Ramos (cell line): ENCODE measurements at regions not wholly inside any gene's neighbourhood (a gene's known extent, or its start where the extent isn't known, plus 50 kb on each side); places are given as distances from the start of the nearest gene placed in this dataset.
"Not testable (repeated sequence)": the region's sequence is repeated elsewhere in the genome, so short reads cannot be mapped to it uniquely, and the experiment has no call there.

Experiments used
- in situ Hi-C: fragments of 300-500 bp; cut with MboI; formaldehyde crosslinking; loops from one replicate; pipeline ENCODE4 v1.14.3; 2022; ENCODE audit warnings: low sequenced_read_pairs; ENCODE audit not compliant: unreplicated experiment

DNA sequence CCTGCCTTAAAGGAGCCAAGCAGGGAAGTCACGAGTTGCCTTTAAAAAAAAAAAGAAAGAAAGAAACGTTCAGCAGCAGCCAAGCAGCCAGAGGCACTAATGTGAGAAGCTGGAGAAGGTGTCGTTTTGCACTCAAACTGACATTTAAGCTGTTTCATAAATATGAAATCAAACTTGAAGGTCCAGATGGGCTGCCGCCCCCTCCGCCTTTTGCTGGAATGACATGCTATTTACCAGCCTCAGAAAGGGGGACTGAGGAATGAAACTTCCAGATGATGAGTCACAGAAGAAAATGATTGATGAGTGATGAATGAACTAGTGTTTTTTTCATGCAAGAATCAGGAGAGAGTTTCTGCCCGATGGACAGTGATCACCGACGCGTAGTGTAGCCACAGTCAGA is 396.8 kb downstream of the IGSF11 start:
- in situ Hi-C loops = no loop called here

DNA sequence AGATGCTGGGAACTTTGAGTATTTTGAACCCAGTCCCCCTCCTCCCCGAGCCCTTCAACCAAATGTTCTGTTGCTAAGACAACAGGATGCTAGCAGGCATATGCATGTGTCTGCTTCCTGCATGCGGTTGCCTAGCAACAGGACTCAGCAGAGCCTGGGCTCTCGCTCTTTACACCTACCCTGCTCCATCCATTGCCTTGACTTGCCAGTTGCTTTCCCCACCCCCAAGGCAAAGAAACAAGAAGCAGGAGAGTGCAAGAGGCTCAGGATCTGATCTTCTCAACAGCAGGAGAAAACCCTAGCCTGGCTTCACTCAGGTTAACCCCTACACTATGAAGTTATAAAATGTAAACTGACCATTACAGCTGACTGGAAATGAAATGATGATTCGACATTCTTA is 393.0 kb downstream of the IGSF11 start:
- in situ Hi-C loops = no loop called here

DNA sequence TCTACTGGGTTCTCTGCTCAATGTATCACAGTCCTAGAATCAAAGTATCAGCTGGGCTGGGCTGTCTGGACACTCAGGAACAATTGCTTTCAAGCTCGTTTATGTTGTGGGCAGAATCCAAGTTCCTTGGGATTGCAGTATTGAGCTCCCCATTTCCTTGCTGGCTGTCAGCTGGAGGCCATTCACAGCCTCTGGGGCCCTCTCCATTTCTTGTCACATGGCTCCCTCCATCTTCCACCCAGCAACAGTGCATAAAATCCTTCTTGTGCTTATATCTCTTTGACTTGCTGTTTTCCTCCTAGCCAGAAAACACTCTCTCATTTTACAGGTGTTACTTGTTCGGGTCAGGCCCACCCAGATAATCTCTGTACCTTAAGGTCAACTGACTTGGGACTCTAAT is 363.5 kb downstream of the IGSF11 start:
- in situ Hi-C loops = no loop called here

DNA sequence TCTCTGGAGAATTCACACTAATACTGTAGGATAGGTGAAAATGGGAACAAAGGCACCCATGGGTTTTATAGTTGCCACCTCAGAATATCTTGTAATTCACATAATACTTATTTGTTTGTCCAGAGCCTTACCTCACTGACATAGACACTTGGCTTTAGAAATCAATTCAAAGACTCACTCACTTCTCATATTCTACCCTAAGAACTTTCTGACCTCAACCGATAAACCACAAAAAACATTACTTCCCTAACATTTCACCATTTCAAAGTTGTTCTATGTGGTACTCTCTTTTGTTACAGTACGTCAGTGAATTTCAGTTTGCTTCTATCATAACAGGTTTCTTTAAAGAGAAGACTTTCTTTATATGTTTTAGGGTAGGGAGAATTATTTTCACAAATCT is 359.3 kb downstream of the IGSF11 start:
- in situ Hi-C loops = no loop called here

DNA sequence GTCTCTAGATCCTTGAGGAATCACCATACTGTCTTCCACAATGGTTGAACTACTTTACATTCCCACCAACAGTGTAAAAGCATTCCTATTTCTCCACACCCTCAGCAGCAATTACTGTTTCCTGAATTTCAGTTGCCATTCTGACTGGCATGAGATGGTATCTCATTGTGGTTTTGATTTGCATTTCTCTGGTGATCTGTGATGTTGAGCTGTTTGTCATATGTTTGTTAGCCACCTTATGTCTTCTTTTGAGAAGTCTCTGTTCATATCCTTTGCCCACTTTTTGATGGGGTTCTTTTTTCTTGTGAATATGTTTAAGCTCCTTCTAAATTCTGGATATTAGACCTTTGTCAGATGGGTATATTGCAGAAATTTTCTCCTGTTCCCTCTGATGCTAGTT is 356.0 kb downstream of the IGSF11 start:
- in situ Hi-C loops = not testable (repeated sequence)

DNA sequence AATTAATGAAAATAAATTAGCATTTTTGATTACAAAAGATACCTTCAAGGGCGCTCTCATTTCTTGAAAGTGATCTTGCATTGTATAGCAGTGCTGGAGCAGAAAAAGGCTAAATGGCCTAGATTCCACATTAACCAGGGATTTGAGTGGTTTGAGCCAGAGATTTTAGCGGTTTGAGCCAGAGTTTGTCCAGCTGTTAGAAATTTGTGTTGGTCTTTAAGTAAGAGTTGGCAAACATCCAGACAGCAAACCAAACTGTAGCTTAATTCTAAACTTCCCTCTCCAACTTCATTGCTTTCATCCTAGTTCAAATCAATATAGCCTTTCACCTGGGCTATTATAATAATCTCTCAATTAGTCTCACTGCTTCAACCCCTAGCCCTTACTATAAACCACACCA is 351.7 kb downstream of the IGSF11 start:
- in situ Hi-C loops = no loop called here

DNA sequence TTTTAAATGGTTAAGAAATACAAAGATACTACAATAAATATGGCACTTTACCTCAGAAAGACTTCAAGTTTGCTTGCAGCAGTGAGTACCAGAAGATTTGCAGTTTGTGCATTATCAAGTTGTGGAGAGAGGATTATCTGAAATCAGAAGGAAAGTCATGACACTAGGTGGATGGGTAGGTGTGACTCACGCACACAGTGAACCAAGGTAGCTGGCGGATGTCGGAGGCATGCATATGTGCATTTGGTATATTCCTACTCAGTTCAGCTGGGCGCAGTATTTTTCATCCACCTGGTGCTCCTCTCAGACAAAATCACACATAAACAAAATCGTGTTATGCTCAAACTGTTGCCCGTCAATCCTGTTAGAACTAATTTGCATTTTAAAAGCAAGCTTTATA is 351.0 kb downstream of the IGSF11 start:
- in situ Hi-C loops = no loop called here

DNA sequence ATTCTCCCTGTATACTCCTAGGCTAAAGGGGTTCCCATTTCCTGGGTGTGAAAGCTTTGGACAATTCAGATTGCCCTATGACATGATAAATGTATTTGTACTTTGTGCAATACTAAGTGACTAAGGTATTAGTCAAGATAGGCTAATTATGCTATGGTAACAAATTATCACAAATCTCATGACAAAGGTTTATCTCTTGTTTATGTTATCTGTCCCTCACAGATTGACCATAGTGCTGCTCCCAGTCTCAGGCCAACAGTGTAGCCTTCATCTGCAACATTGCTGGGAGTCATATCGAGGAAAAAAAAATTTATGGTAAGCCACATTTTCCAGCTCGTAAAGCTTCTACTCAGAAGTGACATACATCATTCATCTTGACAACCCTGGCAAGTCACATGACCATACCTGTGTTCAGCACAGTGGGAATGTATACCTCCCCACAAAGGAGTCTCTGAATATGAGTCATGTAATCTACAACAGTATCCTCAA is 346.2 kb downstream of the IGSF11 start:
- in situ Hi-C loops = no loop called here

DNA sequence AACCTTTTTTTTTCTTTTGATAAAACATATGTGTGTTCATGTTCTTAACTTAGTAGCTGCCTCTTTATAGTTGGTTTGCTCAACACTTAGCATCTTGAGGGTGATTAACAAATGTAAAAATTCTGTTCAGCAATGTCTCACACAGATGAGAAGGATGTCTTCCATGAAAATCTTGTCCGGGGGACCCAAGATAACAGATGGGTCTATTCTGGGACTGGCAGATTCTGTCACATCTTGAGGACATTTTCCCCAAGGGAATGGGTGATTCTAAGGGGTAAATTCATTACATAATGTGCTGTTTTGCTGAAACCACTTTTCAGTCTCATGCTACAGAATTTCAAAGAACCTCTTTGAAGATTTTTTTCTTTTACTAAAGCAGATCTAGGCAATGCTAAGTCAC is 342.2 kb downstream of the IGSF11 start:
- in situ Hi-C loops = no loop called here

DNA sequence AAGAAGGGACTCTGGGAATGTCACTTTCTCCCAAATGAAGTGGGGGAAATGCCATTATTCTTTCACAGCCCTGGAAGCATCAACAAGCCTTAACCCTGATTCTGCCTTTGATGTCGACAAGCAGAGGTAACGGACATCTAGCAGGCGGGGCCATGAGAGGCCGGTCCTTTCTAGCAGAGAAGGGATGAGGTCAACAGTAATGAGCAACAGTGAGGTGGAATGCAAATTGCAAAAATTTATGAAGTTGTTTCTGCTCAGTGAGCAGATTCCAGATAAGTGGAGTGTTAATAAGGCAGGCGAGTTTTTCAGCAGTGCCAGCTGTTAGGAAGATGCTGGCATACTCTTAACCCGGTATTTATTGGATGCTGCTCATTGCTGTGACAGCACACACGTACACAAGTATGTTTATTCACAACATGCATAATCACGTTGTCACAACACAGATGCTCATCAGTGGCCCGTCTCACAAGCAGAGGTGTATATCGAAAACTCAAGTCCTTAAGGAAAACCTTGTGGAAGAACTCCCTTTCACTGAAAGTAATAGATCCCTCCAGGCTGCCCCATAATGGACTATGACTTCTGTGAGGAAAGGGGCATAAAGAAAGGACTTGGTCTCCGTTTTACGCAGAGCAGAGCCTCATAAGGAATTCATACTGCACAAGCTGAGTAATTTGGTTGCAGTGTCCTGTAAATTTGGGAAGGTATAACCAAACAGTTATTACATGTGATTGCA is 329.0 kb downstream of the IGSF11 start:
- in situ Hi-C loops = no loop called here

DNA sequence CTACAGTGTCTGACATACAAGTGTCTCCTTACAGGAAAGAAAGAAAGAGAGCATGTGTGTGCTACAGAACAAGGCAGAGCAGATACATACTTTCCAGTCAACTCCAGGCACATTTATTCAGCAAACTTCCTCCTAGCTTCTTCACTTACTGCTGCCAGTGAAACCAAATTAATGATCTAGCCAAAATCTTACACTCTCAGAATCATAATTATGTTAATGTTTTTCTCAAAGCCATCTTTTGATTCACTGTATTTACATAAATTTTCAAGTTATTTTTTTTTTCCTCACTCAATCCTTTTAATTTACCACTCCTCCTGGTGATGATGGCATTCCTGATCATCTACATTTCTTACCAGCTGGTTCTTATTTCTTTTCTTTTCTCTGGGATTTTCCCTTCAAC is 326.7 kb downstream of the IGSF11 start:
- in situ Hi-C loops = no loop called here

DNA sequence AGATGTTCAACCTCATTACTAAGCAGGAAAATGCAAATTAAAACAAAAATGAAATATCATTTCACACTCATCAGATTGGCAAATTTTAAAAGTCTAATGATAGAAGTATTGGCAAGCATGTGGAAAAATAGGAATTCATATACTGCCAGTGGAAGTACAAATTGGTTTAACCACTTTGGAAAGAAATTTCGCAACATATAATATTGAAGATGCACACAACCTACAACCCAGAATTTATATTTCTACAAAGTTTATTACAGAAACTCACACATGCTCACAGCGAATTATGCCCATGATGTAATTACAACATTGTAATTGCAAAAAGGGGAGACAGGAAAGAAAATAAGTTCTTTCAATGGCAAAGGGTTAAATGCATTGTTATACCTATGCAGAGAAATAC is 324.1 kb downstream of the IGSF11 start:
- in situ Hi-C loops = no loop called here

DNA sequence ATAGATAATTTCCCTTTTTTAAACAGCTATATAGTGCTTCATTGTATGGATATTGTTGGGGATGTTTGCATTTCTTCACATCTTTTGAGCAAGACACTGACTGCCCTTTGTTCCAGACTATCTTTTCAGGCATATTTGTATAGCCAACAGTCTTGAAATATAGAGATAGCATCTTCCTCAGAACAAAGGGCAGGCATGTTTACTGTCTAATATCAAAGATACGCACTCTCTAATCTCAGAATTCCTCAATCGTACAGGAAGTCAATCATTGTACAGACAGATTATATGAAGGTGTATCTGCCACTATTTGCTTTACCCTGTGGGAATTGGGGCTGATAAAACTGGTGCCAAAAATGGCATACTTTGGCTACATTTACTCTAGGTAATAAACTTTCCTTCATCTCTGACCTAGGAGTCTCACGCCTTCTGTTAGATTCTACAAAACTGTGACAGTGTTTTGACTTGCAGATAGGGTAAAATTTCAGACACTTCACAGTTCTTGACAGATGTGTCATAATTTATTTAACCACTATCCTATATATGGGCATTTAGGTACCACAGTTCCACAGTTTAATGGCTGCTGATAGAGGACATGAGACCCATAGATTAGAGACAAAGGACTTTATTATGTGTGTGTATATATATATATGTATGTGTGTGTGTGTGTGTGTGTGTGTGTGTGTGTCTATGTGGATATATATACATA is 321.0 kb downstream of the IGSF11 start:
- in situ Hi-C loops = no loop called here

DNA sequence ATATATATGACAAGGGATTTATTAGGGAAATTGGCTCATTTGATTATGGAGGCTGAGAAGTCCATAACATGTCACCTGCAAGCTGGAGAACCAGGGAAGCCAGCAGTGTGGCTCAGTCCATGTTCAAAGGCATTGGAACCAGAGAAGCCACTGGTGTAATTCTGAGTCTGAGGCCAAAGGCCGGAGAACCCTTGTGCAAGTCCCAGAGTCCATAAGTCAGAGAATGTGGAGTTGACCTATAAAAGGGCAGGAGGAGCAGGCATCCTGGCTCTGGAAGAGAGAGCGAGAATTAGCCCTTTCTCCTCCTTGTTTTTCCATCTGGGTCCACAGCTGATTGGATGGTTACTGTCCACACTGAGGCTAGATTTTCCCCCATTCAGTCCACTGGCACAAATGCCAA is 319.8 kb downstream of the IGSF11 start:
- in situ Hi-C loops = no loop called here

DNA sequence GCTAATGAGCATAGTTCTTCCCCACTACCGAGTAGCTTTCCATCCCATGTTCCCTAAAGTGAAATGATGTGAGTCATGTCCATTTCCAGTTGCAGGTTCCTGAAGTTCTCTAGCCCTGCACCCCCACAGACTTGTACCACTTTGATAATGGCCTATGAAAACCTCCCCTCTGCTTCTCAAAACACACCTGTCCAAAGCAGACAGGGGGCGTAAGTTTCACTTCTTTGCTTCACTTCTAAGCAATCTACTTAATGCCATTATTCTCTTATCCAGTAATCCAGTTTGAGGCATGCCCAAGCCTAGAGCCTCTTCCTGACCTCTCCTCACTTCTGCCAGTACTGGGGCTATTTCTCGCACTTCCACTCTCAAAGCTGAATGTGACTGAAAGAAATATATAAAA is 305.1 kb downstream of the IGSF11 start:
- in situ Hi-C loops = no loop called here

DNA sequence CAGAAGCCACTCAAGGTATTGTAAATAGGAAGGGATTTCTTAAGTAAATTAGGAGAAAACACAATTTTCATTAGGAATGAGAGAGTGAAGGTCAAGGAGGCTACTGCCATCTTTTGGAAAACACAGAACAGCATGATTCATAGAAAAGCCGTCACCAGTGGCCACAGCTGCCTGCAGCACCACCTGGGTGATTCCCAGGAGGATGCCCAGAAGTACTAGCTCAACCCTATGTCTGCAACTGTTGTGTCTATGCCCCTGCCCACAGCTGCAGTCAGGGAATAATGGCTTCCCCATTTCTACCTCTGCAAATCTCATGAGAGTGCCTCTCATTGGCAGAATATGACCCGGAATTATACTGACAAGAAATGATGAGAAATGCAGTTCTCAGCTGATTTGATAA is 300.0 kb downstream of the IGSF11 start:
- in situ Hi-C loops = no loop called here

DNA sequence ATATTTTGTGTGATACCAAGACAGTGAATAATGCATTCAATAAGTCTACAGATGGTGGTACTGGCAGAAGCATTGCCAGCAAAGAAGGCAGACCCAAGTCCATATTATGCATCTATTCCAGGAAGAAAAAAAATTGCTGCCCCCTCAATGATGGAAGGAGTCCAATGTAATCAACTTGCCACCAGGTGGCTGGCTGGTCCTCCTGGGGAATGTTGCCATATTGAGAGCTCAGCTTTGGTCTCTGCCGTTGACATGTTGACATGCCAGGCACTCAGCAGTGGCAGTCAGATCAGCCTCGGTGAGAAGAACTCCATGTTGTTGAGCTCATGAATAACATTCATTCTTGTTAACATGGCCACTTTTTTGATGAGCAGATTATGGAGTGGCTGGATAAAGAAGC is 298.5 kb downstream of the IGSF11 start:
- in situ Hi-C loops = no loop called here

DNA sequence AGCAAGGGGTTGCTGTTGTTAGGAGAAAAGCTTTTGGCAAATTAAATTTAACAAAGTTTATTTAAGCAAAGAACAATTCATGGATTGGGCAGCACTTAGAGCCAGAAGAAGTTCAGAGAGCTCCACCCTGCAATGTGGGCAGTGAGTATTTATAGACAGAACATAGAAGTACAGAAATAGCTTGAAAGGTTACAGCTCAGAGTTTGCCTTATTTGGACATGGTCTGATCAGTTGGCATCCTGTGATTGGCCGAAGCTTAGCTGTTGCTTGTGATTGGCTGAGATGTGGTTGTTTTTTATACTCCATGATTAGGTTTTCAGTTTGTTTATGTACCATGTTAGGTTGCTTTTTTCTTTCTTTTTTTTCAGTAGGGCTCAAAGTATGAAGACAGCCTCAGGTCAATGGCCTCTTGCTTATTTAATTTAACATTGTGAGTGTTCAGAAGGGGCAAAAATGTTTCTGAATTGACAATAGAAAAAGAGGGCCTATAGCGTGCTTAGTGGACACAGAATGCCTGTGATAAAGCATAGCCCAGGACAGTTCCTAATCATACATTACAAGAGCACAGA is 293.8 kb downstream of the IGSF11 start:
- in situ Hi-C loops = no loop called here

DNA sequence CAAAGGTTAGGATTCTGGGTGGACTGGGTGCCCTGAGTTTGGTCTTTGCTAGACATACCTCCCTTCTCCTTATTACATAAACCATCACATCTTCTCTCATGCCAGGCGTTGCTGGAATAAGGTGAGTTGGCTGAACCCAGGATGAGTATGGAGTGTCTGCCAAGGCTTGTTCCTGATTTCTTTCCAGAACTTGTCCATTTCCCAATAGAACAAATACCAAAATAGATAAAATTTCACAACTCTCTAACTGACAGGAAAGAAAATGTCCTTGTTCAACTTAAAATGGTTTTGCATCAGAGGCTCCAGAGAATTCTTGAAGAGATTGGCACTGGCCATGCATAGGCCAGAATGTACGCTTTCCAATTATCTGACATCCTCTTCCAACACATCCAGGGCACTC is 291.9 kb downstream of the IGSF11 start:
- in situ Hi-C loops = no loop called here

DNA sequence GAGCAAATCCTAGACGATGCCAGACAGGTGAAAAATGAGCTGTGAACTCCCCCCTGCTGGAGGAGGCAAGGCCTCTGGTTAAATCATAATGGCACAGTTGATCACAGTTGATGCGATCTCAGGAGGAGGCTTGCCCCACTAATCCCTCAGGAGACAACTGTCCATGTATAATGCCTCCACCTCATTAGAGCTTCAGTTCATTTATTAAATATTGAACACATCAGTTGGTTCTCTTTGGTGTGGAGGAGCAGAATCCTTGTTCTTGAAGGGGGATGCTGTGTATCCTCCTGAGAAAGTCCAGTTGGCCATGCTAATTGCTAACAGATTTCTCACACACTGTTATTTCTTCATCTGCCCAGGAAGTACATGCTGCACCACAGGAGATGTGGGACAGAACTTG is 290.5 kb downstream of the IGSF11 start:
- in situ Hi-C loops = no loop called here

DNA sequence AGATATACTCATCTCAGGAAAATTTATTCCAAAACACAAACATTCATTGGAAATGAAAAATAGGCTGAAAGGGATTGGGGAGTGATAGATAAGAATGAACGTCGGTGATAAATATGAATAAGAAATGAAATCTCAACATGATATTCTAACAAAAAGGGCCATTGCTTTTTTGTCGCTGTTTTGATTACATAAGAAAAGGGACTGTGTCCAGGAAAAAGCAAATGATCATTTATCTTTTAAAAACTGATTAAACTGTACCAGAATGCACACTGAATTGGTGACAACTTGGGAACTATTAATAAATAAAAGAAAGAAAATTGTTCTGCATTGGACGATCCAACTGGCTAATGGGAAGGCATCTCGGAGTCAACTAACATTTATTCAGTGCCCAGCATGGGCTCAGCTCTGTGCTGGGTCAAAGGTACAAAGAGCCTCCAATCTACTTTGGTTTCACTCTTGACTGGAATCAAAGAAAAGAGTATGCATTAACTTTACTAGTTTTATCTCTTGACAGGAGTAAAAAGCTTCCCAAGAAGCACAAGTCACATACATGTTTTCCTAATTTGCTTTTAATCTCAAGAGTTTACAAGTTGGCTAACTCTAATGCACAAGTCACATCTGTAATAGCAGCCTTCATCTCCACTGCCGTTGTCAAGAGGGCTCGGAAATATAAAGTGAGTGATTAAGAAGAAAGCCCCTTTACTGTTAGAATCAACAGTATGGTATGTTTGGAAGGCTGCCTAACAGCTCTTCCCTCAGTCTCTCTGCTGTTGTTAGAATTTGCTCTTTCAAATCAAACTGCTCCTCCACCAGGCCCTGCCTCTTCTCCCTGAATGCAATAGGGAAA is 280.0 kb downstream of the IGSF11 start:
- in situ Hi-C loops = no loop called here
